ENCODE measurements at regions not wholly inside any gene's neighbourhood (a gene's known extent, or its start where the extent isn't known, plus 50 kb on each side); places are given as distances from the start of the nearest gene placed in this dataset.

- no peak overlapping the region for H2AFZ ChIP-seq (ENCODE audit: low read length)
Observed at GRCh38 chr15:27635916-27636315, 463.2 kb downstream of the OCA2 start.

GRCh38 chr15:27628486-27628885 is 470.6 kb downstream of the OCA2 start:
- no peak overlapping the region for H3K9ac ChIP-seq (ENCODE audit: insufficient read depth, low read length)
- no peaks in the 10 kb centered on the region for H3K4me1 ChIP-seq (ENCODE audit: control insufficient read depth, extremely low read depth, insufficient read depth, low read length)
- no peaks in the 10 kb centered on the region for H3K79me2 ChIP-seq (ENCODE audit: control insufficient read depth, insufficient read depth, low read length)
- no peak overlapping the region for H2AFZ ChIP-seq (ENCODE audit: low read length)
- no peak for TF ChIP-seq EZH2 (IDR thresholded peaks at IDR 0.05; ENCODE audit: low read length, missing control alignments)
- no peak for TF ChIP-seq CTCF (conservative IDR thresholded peaks at IDR 0.05 in 1 of 2, IDR thresholded peaks at IDR 0.05 in 1 of 2; ENCODE audit: low read depth in 1 of 2, low read length in 2 of 2)
- no peak overlapping the region for H3K27ac ChIP-seq (ENCODE audit: insufficient read depth, low read length)
- H3K4me2 ChIP-seq (ENCODE audit: extremely low read depth, insufficient read depth, low read length): no peak overlapping the region
- no peaks in the 10 kb centered on the region for H4K20me1 ChIP-seq (ENCODE audit: control insufficient read depth, extremely low read depth, insufficient read depth, low read length)
- DNase-seq (ENCODE audit: low read depth in 2 of 2): no peak
- H3K4me3 ChIP-seq (replicated peaks in 1 of 4; ENCODE audit: control extremely low read depth in 1 of 4, insufficient read depth in 1 of 4, low read depth in 3 of 4, low read length in 4 of 4): no peak overlapping the region
- H3K9me3 ChIP-seq (ENCODE audit: control insufficient read depth, insufficient read depth, low read depth, low read length): no peaks in the 10 kb centered on the region
- H3K36me3 ChIP-seq (ENCODE audit: control insufficient read depth, insufficient read depth, low read length): no peaks in the 10 kb centered on the region
- H3K27me3 ChIP-seq (ENCODE audit: control insufficient read depth, insufficient read depth, low read length): no peaks in the 10 kb centered on the region

More at GRCh38 chr15:27635916-27636315, 463.2 kb downstream of the OCA2 start:
- no peaks in the 10 kb centered on the region for H3K9me3 ChIP-seq (ENCODE audit: control insufficient read depth, insufficient read depth, low read depth, low read length)
- no peak overlapping the region for H3K4me2 ChIP-seq (ENCODE audit: extremely low read depth, insufficient read depth, low read length)
- no peaks in the 10 kb centered on the region for H4K20me1 ChIP-seq (ENCODE audit: control insufficient read depth, extremely low read depth, insufficient read depth, low read length)
- no peaks in the 10 kb centered on the region for H3K4me1 ChIP-seq (ENCODE audit: control insufficient read depth, extremely low read depth, insufficient read depth, low read length)
- DNase-seq (ENCODE audit: low read depth in 2 of 2): no peak
- H3K4me3 ChIP-seq (replicated peaks in 1 of 4; ENCODE audit: control extremely low read depth in 1 of 4, insufficient read depth in 1 of 4, low read depth in 3 of 4, low read length in 4 of 4): no peak overlapping the region
- no peak overlapping the region for H3K27ac ChIP-seq (ENCODE audit: insufficient read depth, low read length)
- H3K79me2 ChIP-seq (ENCODE audit: control insufficient read depth, insufficient read depth, low read length): no peaks in the 10 kb centered on the region
- H3K36me3 ChIP-seq (ENCODE audit: control insufficient read depth, insufficient read depth, low read length): no peaks in the 10 kb centered on the region
- H3K27me3 ChIP-seq (ENCODE audit: control insufficient read depth, insufficient read depth, low read length): no peaks in the 10 kb centered on the region
- TF ChIP-seq EZH2 (IDR thresholded peaks at IDR 0.05; ENCODE audit: low read length, missing control alignments): no peak
- TF ChIP-seq CTCF (conservative IDR thresholded peaks at IDR 0.05 in 1 of 2, IDR thresholded peaks at IDR 0.05 in 1 of 2; ENCODE audit: low read depth in 1 of 2, low read length in 2 of 2): no peak
- H3K9ac ChIP-seq (ENCODE audit: insufficient read depth, low read length): no peak overlapping the region

- no peak overlapping the region for H2AFZ ChIP-seq (ENCODE audit: low read length)
- H3K4me2 ChIP-seq (ENCODE audit: extremely low read depth, insufficient read depth, low read length): no peak overlapping the region
- H3K27me3 ChIP-seq (ENCODE audit: control insufficient read depth, insufficient read depth, low read length): no peaks in the 10 kb centered on the region
- no peak overlapping the region for H3K27ac ChIP-seq (ENCODE audit: insufficient read depth, low read length)
- H3K36me3 ChIP-seq (ENCODE audit: control insufficient read depth, insufficient read depth, low read length): no peaks in the 10 kb centered on the region
- no peak for TF ChIP-seq EZH2 (IDR thresholded peaks at IDR 0.05; ENCODE audit: low read length, missing control alignments)
- TF ChIP-seq CTCF (conservative IDR thresholded peaks at IDR 0.05 in 1 of 2, IDR thresholded peaks at IDR 0.05 in 1 of 2; ENCODE audit: low read depth in 1 of 2, low read length in 2 of 2): no peak
- no peaks in the 10 kb centered on the region for H4K20me1 ChIP-seq (ENCODE audit: control insufficient read depth, extremely low read depth, insufficient read depth, low read length)
- H3K9me3 ChIP-seq (ENCODE audit: control insufficient read depth, insufficient read depth, low read depth, low read length): no peaks in the 10 kb centered on the region
- H3K4me1 ChIP-seq (ENCODE audit: control insufficient read depth, extremely low read depth, insufficient read depth, low read length): no peaks in the 10 kb centered on the region
- H3K4me3 ChIP-seq (replicated peaks in 1 of 4; ENCODE audit: control extremely low read depth in 1 of 4, insufficient read depth in 1 of 4, low read depth in 3 of 4, low read length in 4 of 4): no peak overlapping the region
- H3K9ac ChIP-seq (ENCODE audit: insufficient read depth, low read length): no peak overlapping the region
- H3K79me2 ChIP-seq (ENCODE audit: control insufficient read depth, insufficient read depth, low read length): no peaks in the 10 kb centered on the region
- DNase-seq (ENCODE audit: low read depth in 2 of 2): no peak
Observed at GRCh38 chr15:27627623-27628022, 471.5 kb downstream of the OCA2 start.

Measured in fibroblast of lung (primary cell).